MCF 10A (cell line): ENCODE measurements at regions not wholly inside any gene's neighbourhood (a gene's known extent, or its start where the extent isn't known, plus 50 kb on each side); places are given as distances from the start of the nearest gene placed in this dataset.

Experiments
- BruUV-seq: library from RNA; stranded (reverse); fragments of 400-500 nt; replicated peaks from 2 replicates; lab custom pipeline; 2021; lab: Mats Ljungman, UMichigan
- CTCF ChIA-PET: fragments of 300-600 bp; sonication (Branson Sonifier 250); formaldehyde crosslinking; extraction: SDS; loops from one replicate; lab custom pipeline; 2021; ENCODE audit warnings: antibody characterized with exemption, inconsistent platforms; lab: Yijun Ruan, JAX
- POLR2A ChIA-PET: fragments of 300-600, 350-650 bp; sonication (Branson Sonifier 250); formaldehyde crosslinking; extraction: SDS; loops from one replicate; lab custom pipeline; 2020; ENCODE audit warnings: antibody characterized with exemption, inconsistent platforms; lab: Yijun Ruan, JAX
- DNase-seq: peaks from one replicate; pipeline ENCODE4 v3.0.0-alpha.2; 2018; ENCODE audit not compliant: unreplicated experiment
- H3K27ac Mint-ChIP-seq: one replicate; pipeline ENCODE4 v1.8.0; 2022; ENCODE audit warnings: mild to moderate bottlenecking, low read depth, mixed read lengths; ENCODE audit not compliant: unreplicated experiment
- H3K27me3 Mint-ChIP-seq: one replicate; pipeline ENCODE4 v1.8.0; 2022; ENCODE audit warnings: mixed read lengths; ENCODE audit not compliant: insufficient read depth, unreplicated experiment
- H3K36me3 Mint-ChIP-seq: one replicate; pipeline ENCODE4 v1.8.0; 2022; ENCODE audit warnings: mild to moderate bottlenecking, moderate library complexity, mixed read lengths; ENCODE audit not compliant: insufficient read depth, unreplicated experiment
- H3K4me1 Mint-ChIP-seq: one replicate; pipeline ENCODE4 v1.8.0; 2022; ENCODE audit warnings: mixed read lengths; ENCODE audit not compliant: insufficient read depth, unreplicated experiment
- H3K4me3 Mint-ChIP-seq: one replicate; pipeline ENCODE4 v1.8.0; 2022; ENCODE audit warnings: mild to moderate bottlenecking, moderate library complexity, mixed read lengths; ENCODE audit not compliant: unreplicated experiment
- H3K9me3 Mint-ChIP-seq: one replicate; pipeline ENCODE4 v1.8.0; 2022; ENCODE audit warnings: mixed read lengths; ENCODE audit not compliant: unreplicated experiment
- intact Hi-C: fragments of 100-400 bp; cut with micrococcal nuclease; formaldehyde crosslinking; loops from 2 replicates; pipeline ENCODE4 v1.14.1; 2022
- TF ChIP-seq, protein P1 (sequence below): fragments of 200-600 bp; IDR thresholded peaks from one replicate; pipeline ENCODE4 v1.8.0; 2022; ENCODE audit warnings: antibody characterized with exemption, mild to moderate bottlenecking; ENCODE audit not compliant: unreplicated experiment

DNA sequence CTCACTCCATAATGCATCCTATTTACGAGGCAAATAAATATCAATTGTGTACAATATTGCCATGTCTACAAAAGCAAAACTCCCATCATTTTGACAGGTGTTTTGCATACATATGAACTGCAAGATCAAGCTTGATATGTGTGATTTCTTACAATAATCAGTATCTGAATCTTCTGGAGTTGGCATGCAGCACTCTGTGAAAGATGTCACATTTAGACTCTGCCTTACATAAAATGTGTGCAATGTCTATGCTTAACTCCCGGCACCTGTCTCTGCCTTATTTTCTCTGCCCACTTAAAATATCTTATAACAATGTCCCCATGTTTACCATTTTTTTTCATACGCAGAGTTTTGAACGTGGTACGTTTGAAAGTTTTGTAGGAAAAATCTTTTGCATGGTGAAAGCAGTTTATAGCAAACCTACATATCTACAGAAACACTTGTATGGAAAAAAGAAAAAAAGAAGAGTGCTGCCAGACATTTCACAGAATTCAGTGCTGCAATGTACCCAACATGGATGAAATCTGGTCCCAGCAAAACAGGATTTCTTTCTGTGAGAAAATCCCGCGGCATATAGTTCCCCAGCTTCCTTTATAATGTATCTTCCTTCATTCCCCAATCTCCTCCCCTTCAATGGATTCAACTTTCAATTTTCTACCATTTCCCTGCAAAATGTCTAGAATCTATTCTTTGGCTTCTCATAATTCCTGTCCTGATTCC is 114.1 kb upstream of the NRP1 start:
- Mint-ChIP-seq H3K9me3 (peaks cover 10% of the 10 kb centered on the region), H3K27ac (no peak overlapping the region), H3K27me3 (no peaks in the 10 kb centered on the region), H3K36me3 (no peaks in the 10 kb centered on the region), H3K4me1 (no peaks in the 10 kb centered on the region), H3K4me3 (no peak overlapping the region)
- POLR2A ChIA-PET = no interaction called here
- TF ChIP-seq, protein P1, sequence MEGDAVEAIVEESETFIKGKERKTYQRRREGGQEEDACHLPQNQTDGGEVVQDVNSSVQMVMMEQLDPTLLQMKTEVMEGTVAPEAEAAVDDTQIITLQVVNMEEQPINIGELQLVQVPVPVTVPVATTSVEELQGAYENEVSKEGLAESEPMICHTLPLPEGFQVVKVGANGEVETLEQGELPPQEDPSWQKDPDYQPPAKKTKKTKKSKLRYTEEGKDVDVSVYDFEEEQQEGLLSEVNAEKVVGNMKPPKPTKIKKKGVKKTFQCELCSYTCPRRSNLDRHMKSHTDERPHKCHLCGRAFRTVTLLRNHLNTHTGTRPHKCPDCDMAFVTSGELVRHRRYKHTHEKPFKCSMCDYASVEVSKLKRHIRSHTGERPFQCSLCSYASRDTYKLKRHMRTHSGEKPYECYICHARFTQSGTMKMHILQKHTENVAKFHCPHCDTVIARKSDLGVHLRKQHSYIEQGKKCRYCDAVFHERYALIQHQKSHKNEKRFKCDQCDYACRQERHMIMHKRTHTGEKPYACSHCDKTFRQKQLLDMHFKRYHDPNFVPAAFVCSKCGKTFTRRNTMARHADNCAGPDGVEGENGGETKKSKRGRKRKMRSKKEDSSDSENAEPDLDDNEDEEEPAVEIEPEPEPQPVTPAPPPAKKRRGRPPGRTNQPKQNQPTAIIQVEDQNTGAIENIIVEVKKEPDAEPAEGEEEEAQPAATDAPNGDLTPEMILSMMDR = no peak
- BruUV-seq = no TSS peak
- intact Hi-C loops = no loop called here
- CTCF ChIA-PET = no interaction called here
- no peak for DNase-seq

DNA sequence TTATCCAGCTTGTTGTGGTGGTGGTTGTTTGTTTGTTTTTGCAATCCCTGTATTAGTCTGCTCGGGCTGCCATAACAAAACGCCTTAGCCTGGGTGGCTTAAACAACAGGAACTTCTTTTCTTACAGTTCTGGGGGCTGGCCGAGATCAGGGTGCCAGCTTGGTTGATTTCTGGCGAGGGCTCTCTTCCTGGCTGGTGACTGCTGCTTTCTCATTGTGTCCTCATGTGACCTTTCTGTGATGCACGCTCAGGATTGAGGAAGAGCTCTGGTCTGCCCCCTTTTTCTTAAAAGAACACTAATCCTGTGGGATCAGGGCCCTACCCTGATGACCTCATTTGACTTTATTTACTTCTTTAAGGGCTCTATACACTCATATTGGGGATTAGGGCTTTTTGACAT is 107.1 kb upstream of the NRP1 start:
- intact Hi-C loops = no loop called here
- no peak for DNase-seq
- Mint-ChIP-seq H3K27me3 (no peaks in the 10 kb centered on the region), H3K36me3 (no peaks in the 10 kb centered on the region), H3K27ac (no peak overlapping the region), H3K4me1 (no peaks in the 10 kb centered on the region), H3K9me3 (no peaks in the 10 kb centered on the region), H3K4me3 (no peak overlapping the region)
- ChIA-PET POLR2A (no interaction called here), CTCF (no interaction called here)
- TF ChIP-seq, protein P1 = no peak
- BruUV-seq = no TSS peak

DNA sequence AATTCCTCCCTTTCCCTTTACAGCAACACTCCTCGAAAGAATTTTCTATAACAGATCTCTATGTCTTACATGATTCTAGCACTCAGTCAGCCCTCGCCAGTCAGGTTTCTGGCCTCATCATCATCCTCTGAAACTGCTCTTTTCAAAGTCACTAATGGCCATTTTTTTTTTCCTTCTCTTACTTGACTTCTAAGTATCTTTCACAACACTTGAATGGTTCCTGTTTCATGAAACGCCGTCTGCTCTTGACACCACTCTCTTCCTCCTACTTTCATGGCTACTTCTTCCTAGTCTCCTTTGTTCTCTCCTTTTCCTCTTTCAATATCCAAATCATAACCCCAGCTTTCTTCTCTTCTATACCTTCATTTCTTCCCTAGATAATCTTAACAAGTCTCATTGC is 100.5 kb upstream of the NRP1 start:
- Mint-ChIP-seq H3K36me3 (no peaks in the 10 kb centered on the region), H3K4me1 (no peaks in the 10 kb centered on the region), H3K9me3 (no peaks in the 10 kb centered on the region), H3K27me3 (no peaks in the 10 kb centered on the region), H3K4me3 (no peak overlapping the region), H3K27ac (no peak overlapping the region)
- POLR2A ChIA-PET = no interaction called here
- TF ChIP-seq, protein P1 = no peak
- CTCF ChIA-PET = no interaction called here
- DNase-seq = no peak
- intact Hi-C loops = no loop called here
- BruUV-seq = no TSS peak

DNA sequence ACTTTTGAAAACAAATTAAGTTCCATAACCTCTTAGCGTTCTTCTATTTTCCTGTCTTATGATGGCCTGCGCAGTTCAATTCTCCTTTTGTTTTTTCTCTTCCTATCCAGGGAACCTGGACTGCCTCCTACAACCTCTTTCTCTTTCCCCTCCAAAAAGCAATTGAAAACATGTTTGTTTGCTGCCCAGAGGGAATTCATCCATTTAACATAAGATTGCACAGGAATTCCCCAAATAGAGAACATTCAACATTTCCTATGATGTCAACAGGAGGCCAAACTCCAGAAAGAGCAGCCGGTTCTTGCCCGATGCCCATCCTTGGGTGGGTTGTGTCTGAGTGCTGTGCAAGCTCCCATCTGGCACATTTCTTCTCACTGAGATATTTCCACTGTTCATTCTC is 94.2 kb upstream of the NRP1 start:
- ChIA-PET POLR2A (no interaction called here), CTCF (no interaction called here)
- no peaks in the 10 kb centered on the region for H3K36me3 Mint-ChIP-seq
- TF ChIP-seq, protein P1 = no peak
- H3K27ac Mint-ChIP-seq = no peak overlapping the region
- H3K4me1 Mint-ChIP-seq = no peaks in the 10 kb centered on the region
- DNase-seq = no peak
- H3K9me3 Mint-ChIP-seq = no peaks in the 10 kb centered on the region
- intact Hi-C loops = no loop called here
- no peaks in the 10 kb centered on the region for H3K27me3 Mint-ChIP-seq
- no TSS peak for BruUV-seq
- no peak overlapping the region for H3K4me3 Mint-ChIP-seq
